H9 (cell line): ENCODE measurements at regions not wholly inside any gene's neighbourhood (a gene's known extent, or its start where the extent isn't known, plus 50 kb on each side); places are given as distances from the start of the nearest gene placed in this dataset.

Experiments
- DNase-seq: peaks from one replicate; pipeline ENCODE4 v3.0.0-alpha.2; 2017
- H2AFZ ChIP-seq: one replicate; pipeline ENCODE4 v1.6.1; 2013; ENCODE audit warnings: mild to moderate bottlenecking, low read length, control low read depth, moderate library complexity
- H2AK5ac ChIP-seq: 2 replicates; pipeline ENCODE4 v1.6.1; 2013; ENCODE audit warnings: low read length, control low read depth, mixed read lengths; ENCODE audit not compliant: insufficient read length
- H2BK120ac ChIP-seq: one replicate; pipeline ENCODE4 v1.6.1; 2013; ENCODE audit warnings: low read depth, mild to moderate bottlenecking, low read length, control low read depth, inconsistent platforms; ENCODE audit not compliant: poor library complexity, severe bottlenecking
- H2BK12ac ChIP-seq: 2 replicates; pipeline ENCODE4 v1.6.1; 2013; ENCODE audit warnings: low read length, control low read depth, mixed read lengths, low read depth; ENCODE audit not compliant: insufficient read length
- H2BK15ac ChIP-seq: 2 replicates; pipeline ENCODE4 v1.6.1; 2013; ENCODE audit warnings: low read depth, low read length, control low read depth
- H2BK20ac ChIP-seq: one replicate; pipeline ENCODE4 v1.6.1; 2013; ENCODE audit warnings: low read depth, mild to moderate bottlenecking, low read length, control low read depth, inconsistent platforms; ENCODE audit not compliant: poor library complexity, severe bottlenecking
- H2BK5ac ChIP-seq: 2 replicates; pipeline ENCODE4 v1.6.1; 2013; ENCODE audit warnings: low read length, control low read depth, mixed read lengths; ENCODE audit not compliant: insufficient read length
- H3K14ac ChIP-seq: 2 replicates; pipeline ENCODE4 v1.6.1; 2013; ENCODE audit warnings: low read length, control low read depth; ENCODE audit not compliant: insufficient read depth
- H3K18ac ChIP-seq: 2 replicates; pipeline ENCODE4 v1.6.1; 2013; ENCODE audit warnings: low read depth, mild to moderate bottlenecking, mixed read lengths, low read length, control low read depth; ENCODE audit not compliant: insufficient read length
- H3K23ac ChIP-seq: 2 replicates; pipeline ENCODE4 v1.6.1; 2013; ENCODE audit warnings: low read length, control low read depth, mixed read lengths, low read depth; ENCODE audit not compliant: insufficient read length
- H3K23me2 ChIP-seq: 2 replicates; pipeline ENCODE4 v1.6.1; 2013; ENCODE audit warnings: low read depth, mild to moderate bottlenecking, mixed read lengths, low read length, control low read depth; ENCODE audit not compliant: insufficient read length, poor library complexity, severe bottlenecking
- H3K27ac ChIP-seq: 2 replicates; pipeline ENCODE4 v1.5.1; 2013; ENCODE audit warnings: low read length, control low read depth, mixed read lengths, low read depth; ENCODE audit not compliant: insufficient read length
- H3K27me3 ChIP-seq: 2 replicates; pipeline ENCODE4 v1.6.1; 2013; ENCODE audit warnings: low read length, control low read depth, inconsistent platforms; ENCODE audit not compliant: insufficient read depth
- H3K4ac ChIP-seq: 2 replicates; pipeline ENCODE4 v1.6.1; 2013; ENCODE audit warnings: low read depth, mild to moderate bottlenecking, control low read depth, inconsistent platforms, low read length, moderate library complexity
- H3K4me1 ChIP-seq: 2 replicates; pipeline ENCODE4 v1.6.1; 2013; ENCODE audit warnings: low read length, control low read depth, inconsistent platforms; ENCODE audit not compliant: insufficient read depth
- H3K4me2 ChIP-seq: 2 replicates; pipeline ENCODE4 v1.6.1; 2013; ENCODE audit warnings: low read length, control low read depth, mixed read lengths; ENCODE audit not compliant: insufficient read length, insufficient read depth
- H3K56ac ChIP-seq: 2 replicates; pipeline ENCODE4 v1.6.1; 2013; ENCODE audit warnings: low read depth, mild to moderate bottlenecking, mixed read lengths, low read length, control low read depth; ENCODE audit not compliant: insufficient read length
- H3K79me1 ChIP-seq: 2 replicates; pipeline ENCODE4 v1.6.1; 2013; ENCODE audit warnings: low read depth, mild to moderate bottlenecking, moderate library complexity, low read length, control low read depth, inconsistent platforms; ENCODE audit not compliant: insufficient read depth, poor library complexity, severe bottlenecking
- H3K79me2 ChIP-seq: 2 replicates; pipeline ENCODE4 v1.6.1; 2013; ENCODE audit warnings: low read length, control low read depth, inconsistent platforms; ENCODE audit not compliant: insufficient read depth
- H3K9ac ChIP-seq: 2 replicates; pipeline ENCODE4 v1.6.1; 2013; ENCODE audit warnings: low read length, control low read depth, mixed read lengths; ENCODE audit not compliant: insufficient read length; ENCODE audit errors: extremely low read depth
- H3K9me3 ChIP-seq: one replicate; pipeline ENCODE4 v1.6.1; 2013; ENCODE audit warnings: low read depth, low read length, inconsistent platforms; ENCODE audit not compliant: control insufficient read depth
- H3T11ph ChIP-seq: one replicate; pipeline ENCODE4 v1.6.1; 2013; ENCODE audit warnings: mild to moderate bottlenecking, low read length, control low read depth, inconsistent platforms
- H4K20me1 ChIP-seq: one replicate; pipeline ENCODE4 v1.6.1; 2013; ENCODE audit not compliant: control insufficient read depth, insufficient read length, insufficient read depth
- H4K5ac ChIP-seq: 2 replicates; pipeline ENCODE4 v1.6.1; 2013; ENCODE audit warnings: low read depth, mild to moderate bottlenecking, mixed read lengths, low read length, control low read depth; ENCODE audit not compliant: insufficient read length
- H4K8ac ChIP-seq: replicated peaks from 2 replicates; pipeline ENCODE4 v1.6.1; 2013; ENCODE audit warnings: low read length, control low read depth, mixed read lengths, low read depth; ENCODE audit not compliant: insufficient read length
- H4K91ac ChIP-seq: 2 replicates; pipeline ENCODE4 v1.6.1; 2013; ENCODE audit warnings: low read depth, mild to moderate bottlenecking, moderate library complexity, mixed read lengths, low read length, control low read depth; ENCODE audit not compliant: insufficient read length
- H3K27ac Mint-ChIP-seq, 3 experiments: 2 replicates in 2 of 3; 3 replicates in 1 of 3; pipeline ENCODE4 v1.8.0; 2020 to 2021; ENCODE audit warnings: mixed read lengths in 3 of 3, mild to moderate bottlenecking in 1 of 3, moderate library complexity in 1 of 3
- H3K27me3 Mint-ChIP-seq: 2 replicates; pipeline ENCODE4 v1.8.0; 2021; ENCODE audit warnings: low read depth, mild to moderate bottlenecking, moderate library complexity, mixed read lengths
- H3K36me3 Mint-ChIP-seq, 3 experiments: 2 replicates in 2 of 3; 3 replicates in 1 of 3; pipeline ENCODE4 v1.8.0; 2020 to 2021; ENCODE audit warnings: low read depth in 3 of 3, mixed read lengths in 3 of 3; ENCODE audit not compliant: insufficient read depth in 1 of 3
- H3K4me1 Mint-ChIP-seq, 2 experiments: 2 replicates each; pipeline ENCODE4 v1.8.0; 2020; ENCODE audit warnings: mixed read lengths in 2 of 2
- H3K4me3 Mint-ChIP-seq, 2 experiments: 2 replicates in 1 of 2; 3 replicates in 1 of 2; pipeline ENCODE4 v1.8.0; 2020 to 2021; ENCODE audit warnings: mild to moderate bottlenecking in 2 of 2, mixed read lengths in 2 of 2, moderate library complexity in 1 of 2
- H3K9me3 Mint-ChIP-seq, 2 experiments: 2 replicates in 1 of 2; 3 replicates in 1 of 2; pipeline ENCODE4 v1.8.0; 2020; ENCODE audit warnings: mild to moderate bottlenecking in 2 of 2, mixed read lengths in 2 of 2, moderate library complexity in 1 of 2
- WGBS: extraction: QIAGEN DNeasy Blood & Tissue Kit; methylation state at CpG from one replicate; pipeline ENCODE4 v1.1.7; 2013; ENCODE audit warnings: missing lambda C conversion rate, low lambda C conversion rate, mixed read lengths; ENCODE audit not compliant: insufficient read length; ENCODE audit errors: extremely low coverage; 5-methylcytosine and 5-hydroxymethylcytosine counted together
- TF ChIP-seq, protein P1 (sequence below): fragments of 200-600 bp; sonication (generic); conservative IDR thresholded peaks from 3 replicates; pipeline ENCODE4 v1.8.0; 2021; ENCODE audit warnings: antibody characterized with exemption, mild to moderate bottlenecking

DNA sequence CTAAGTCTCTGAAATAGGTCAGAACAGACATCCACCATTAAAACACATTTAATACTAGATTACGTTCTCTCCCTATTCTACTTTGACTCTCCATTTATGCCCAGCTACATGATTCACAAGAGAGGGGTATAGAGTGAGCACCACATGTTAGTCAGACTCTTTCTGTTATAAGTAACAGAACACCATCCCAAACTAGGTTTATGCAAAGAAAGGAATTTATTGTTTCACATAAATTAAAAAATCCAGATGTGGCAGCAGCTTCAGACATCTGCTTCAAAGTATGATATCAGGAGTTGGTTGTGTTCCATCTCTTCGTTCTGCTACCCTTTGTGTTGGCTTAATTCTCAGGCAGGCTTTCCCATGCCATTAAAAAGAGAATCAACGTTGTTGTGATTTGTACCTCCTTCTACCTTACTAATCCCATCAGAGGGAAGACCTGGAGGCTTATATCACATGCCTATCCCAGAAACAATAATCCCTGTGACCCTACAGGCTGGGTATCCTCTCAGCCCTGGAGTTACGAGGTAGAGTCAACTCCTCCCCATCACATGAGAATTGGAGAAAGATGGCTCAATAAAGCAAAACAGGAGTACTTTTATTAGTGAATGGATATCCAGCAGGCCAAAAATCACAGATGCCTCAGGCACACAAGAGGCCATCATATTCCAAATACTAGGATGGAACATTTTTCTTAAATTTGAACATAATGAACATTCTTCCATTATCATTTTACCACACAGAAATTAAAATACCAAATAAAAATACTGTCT, 163.2 kb downstream of the SLC7A11 start:
- Histone ChIP-seq H2BK5ac (no peak overlapping the region), H3K23me2 (no peaks in the 10 kb centered on the region), H2BK15ac (no peak overlapping the region), H3K27me3 (no peaks in the 10 kb centered on the region), H4K8ac (no peak overlapping the region), H3K14ac (no peak overlapping the region), H2BK20ac (no peak overlapping the region), H3K9me3 (no peaks in the 10 kb centered on the region), H3K56ac (no peak overlapping the region), H3K23ac (no peak overlapping the region), H3K4me1 (no peaks in the 10 kb centered on the region), H3K79me1 (no peaks in the 10 kb centered on the region), H2BK12ac (no peak overlapping the region), H2BK120ac (no peak overlapping the region), H2AK5ac (no peak overlapping the region), H4K20me1 (no peaks in the 10 kb centered on the region), H4K5ac (no peak overlapping the region), H3K27ac (no peak overlapping the region), H3K79me2 (no peaks in the 10 kb centered on the region), H3K9ac (no peak overlapping the region), H4K91ac (no peak overlapping the region), H2AFZ (no peak overlapping the region), H3T11ph (no peak overlapping the region), H3K18ac (no peak overlapping the region), H3K4ac (no peak overlapping the region), H3K4me2 (no peak overlapping the region)
- DNase-seq = no peak
- Mint-ChIP-seq H3K27me3 (no peaks in the 10 kb centered on the region), H3K36me3 (no peaks in the 10 kb centered on the region), H3K9me3 (no peaks in the 10 kb centered on the region), H3K4me3 (no peak overlapping the region), H3K4me1 (peaks cover 4 to 7% of the 10 kb centered on the region in 2 experiments), H3K27ac (no peak overlapping the region)
- TF ChIP-seq, protein P1, sequence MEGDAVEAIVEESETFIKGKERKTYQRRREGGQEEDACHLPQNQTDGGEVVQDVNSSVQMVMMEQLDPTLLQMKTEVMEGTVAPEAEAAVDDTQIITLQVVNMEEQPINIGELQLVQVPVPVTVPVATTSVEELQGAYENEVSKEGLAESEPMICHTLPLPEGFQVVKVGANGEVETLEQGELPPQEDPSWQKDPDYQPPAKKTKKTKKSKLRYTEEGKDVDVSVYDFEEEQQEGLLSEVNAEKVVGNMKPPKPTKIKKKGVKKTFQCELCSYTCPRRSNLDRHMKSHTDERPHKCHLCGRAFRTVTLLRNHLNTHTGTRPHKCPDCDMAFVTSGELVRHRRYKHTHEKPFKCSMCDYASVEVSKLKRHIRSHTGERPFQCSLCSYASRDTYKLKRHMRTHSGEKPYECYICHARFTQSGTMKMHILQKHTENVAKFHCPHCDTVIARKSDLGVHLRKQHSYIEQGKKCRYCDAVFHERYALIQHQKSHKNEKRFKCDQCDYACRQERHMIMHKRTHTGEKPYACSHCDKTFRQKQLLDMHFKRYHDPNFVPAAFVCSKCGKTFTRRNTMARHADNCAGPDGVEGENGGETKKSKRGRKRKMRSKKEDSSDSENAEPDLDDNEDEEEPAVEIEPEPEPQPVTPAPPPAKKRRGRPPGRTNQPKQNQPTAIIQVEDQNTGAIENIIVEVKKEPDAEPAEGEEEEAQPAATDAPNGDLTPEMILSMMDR = no peak
- no CpG with 5 or more reads among the region's 4 CpGs for WGBS
